H9 (cell line): ENCODE measurements at regions not wholly inside any gene's neighbourhood (a gene's known extent, or its start where the extent isn't known, plus 50 kb on each side); places are given as distances from the start of the nearest gene placed in this dataset.

Experiments used
- DNase-seq: peaks from one replicate; pipeline ENCODE4 v3.0.0-alpha.2; 2017
- H2AFZ ChIP-seq: one replicate; pipeline ENCODE4 v1.6.1; 2013; ENCODE audit warnings: mild to moderate bottlenecking, low read length, control low read depth, moderate library complexity
- H2AK5ac ChIP-seq: 2 replicates; pipeline ENCODE4 v1.6.1; 2013; ENCODE audit warnings: low read length, control low read depth, mixed read lengths; ENCODE audit not compliant: insufficient read length
- H2BK120ac ChIP-seq: one replicate; pipeline ENCODE4 v1.6.1; 2013; ENCODE audit warnings: low read depth, mild to moderate bottlenecking, low read length, control low read depth, inconsistent platforms; ENCODE audit not compliant: poor library complexity, severe bottlenecking
- H2BK12ac ChIP-seq: 2 replicates; pipeline ENCODE4 v1.6.1; 2013; ENCODE audit warnings: low read length, control low read depth, mixed read lengths, low read depth; ENCODE audit not compliant: insufficient read length
- H2BK15ac ChIP-seq: 2 replicates; pipeline ENCODE4 v1.6.1; 2013; ENCODE audit warnings: low read depth, low read length, control low read depth
- H2BK20ac ChIP-seq: one replicate; pipeline ENCODE4 v1.6.1; 2013; ENCODE audit warnings: low read depth, mild to moderate bottlenecking, low read length, control low read depth, inconsistent platforms; ENCODE audit not compliant: poor library complexity, severe bottlenecking
- H2BK5ac ChIP-seq: 2 replicates; pipeline ENCODE4 v1.6.1; 2013; ENCODE audit warnings: low read length, control low read depth, mixed read lengths; ENCODE audit not compliant: insufficient read length
- H3K14ac ChIP-seq: 2 replicates; pipeline ENCODE4 v1.6.1; 2013; ENCODE audit warnings: low read length, control low read depth; ENCODE audit not compliant: insufficient read depth
- H3K18ac ChIP-seq: 2 replicates; pipeline ENCODE4 v1.6.1; 2013; ENCODE audit warnings: low read depth, mild to moderate bottlenecking, mixed read lengths, low read length, control low read depth; ENCODE audit not compliant: insufficient read length
- H3K23ac ChIP-seq: 2 replicates; pipeline ENCODE4 v1.6.1; 2013; ENCODE audit warnings: low read length, control low read depth, mixed read lengths, low read depth; ENCODE audit not compliant: insufficient read length
- H3K23me2 ChIP-seq: 2 replicates; pipeline ENCODE4 v1.6.1; 2013; ENCODE audit warnings: low read depth, mild to moderate bottlenecking, mixed read lengths, low read length, control low read depth; ENCODE audit not compliant: insufficient read length, poor library complexity, severe bottlenecking
- H3K27ac ChIP-seq: 2 replicates; pipeline ENCODE4 v1.5.1; 2013; ENCODE audit warnings: low read length, control low read depth, mixed read lengths, low read depth; ENCODE audit not compliant: insufficient read length
- H3K27me3 ChIP-seq: 2 replicates; pipeline ENCODE4 v1.6.1; 2013; ENCODE audit warnings: low read length, control low read depth, inconsistent platforms; ENCODE audit not compliant: insufficient read depth
- H3K4ac ChIP-seq: 2 replicates; pipeline ENCODE4 v1.6.1; 2013; ENCODE audit warnings: low read depth, mild to moderate bottlenecking, control low read depth, inconsistent platforms, low read length, moderate library complexity
- H3K4me1 ChIP-seq: 2 replicates; pipeline ENCODE4 v1.6.1; 2013; ENCODE audit warnings: low read length, control low read depth, inconsistent platforms; ENCODE audit not compliant: insufficient read depth
- H3K4me2 ChIP-seq: 2 replicates; pipeline ENCODE4 v1.6.1; 2013; ENCODE audit warnings: low read length, control low read depth, mixed read lengths; ENCODE audit not compliant: insufficient read length, insufficient read depth
- H3K56ac ChIP-seq: 2 replicates; pipeline ENCODE4 v1.6.1; 2013; ENCODE audit warnings: low read depth, mild to moderate bottlenecking, mixed read lengths, low read length, control low read depth; ENCODE audit not compliant: insufficient read length
- H3K79me1 ChIP-seq: 2 replicates; pipeline ENCODE4 v1.6.1; 2013; ENCODE audit warnings: low read depth, mild to moderate bottlenecking, moderate library complexity, low read length, control low read depth, inconsistent platforms; ENCODE audit not compliant: insufficient read depth, poor library complexity, severe bottlenecking
- H3K79me2 ChIP-seq: 2 replicates; pipeline ENCODE4 v1.6.1; 2013; ENCODE audit warnings: low read length, control low read depth, inconsistent platforms; ENCODE audit not compliant: insufficient read depth
- H3K9ac ChIP-seq: 2 replicates; pipeline ENCODE4 v1.6.1; 2013; ENCODE audit warnings: low read length, control low read depth, mixed read lengths; ENCODE audit not compliant: insufficient read length; ENCODE audit errors: extremely low read depth
- H3K9me3 ChIP-seq: one replicate; pipeline ENCODE4 v1.6.1; 2013; ENCODE audit warnings: low read depth, low read length, inconsistent platforms; ENCODE audit not compliant: control insufficient read depth
- H3T11ph ChIP-seq: one replicate; pipeline ENCODE4 v1.6.1; 2013; ENCODE audit warnings: mild to moderate bottlenecking, low read length, control low read depth, inconsistent platforms
- H4K20me1 ChIP-seq: one replicate; pipeline ENCODE4 v1.6.1; 2013; ENCODE audit not compliant: control insufficient read depth, insufficient read length, insufficient read depth
- H4K5ac ChIP-seq: 2 replicates; pipeline ENCODE4 v1.6.1; 2013; ENCODE audit warnings: low read depth, mild to moderate bottlenecking, mixed read lengths, low read length, control low read depth; ENCODE audit not compliant: insufficient read length
- H4K8ac ChIP-seq: replicated peaks from 2 replicates; pipeline ENCODE4 v1.6.1; 2013; ENCODE audit warnings: low read length, control low read depth, mixed read lengths, low read depth; ENCODE audit not compliant: insufficient read length
- H4K91ac ChIP-seq: 2 replicates; pipeline ENCODE4 v1.6.1; 2013; ENCODE audit warnings: low read depth, mild to moderate bottlenecking, moderate library complexity, mixed read lengths, low read length, control low read depth; ENCODE audit not compliant: insufficient read length
- H3K27ac Mint-ChIP-seq, 3 experiments: 2 replicates in 2 of 3; 3 replicates in 1 of 3; pipeline ENCODE4 v1.8.0; 2020 to 2021; ENCODE audit warnings: mixed read lengths in 3 of 3, mild to moderate bottlenecking in 1 of 3, moderate library complexity in 1 of 3
- H3K27me3 Mint-ChIP-seq: 2 replicates; pipeline ENCODE4 v1.8.0; 2021; ENCODE audit warnings: low read depth, mild to moderate bottlenecking, moderate library complexity, mixed read lengths
- H3K36me3 Mint-ChIP-seq, 3 experiments: 2 replicates in 2 of 3; 3 replicates in 1 of 3; pipeline ENCODE4 v1.8.0; 2020 to 2021; ENCODE audit warnings: low read depth in 3 of 3, mixed read lengths in 3 of 3; ENCODE audit not compliant: insufficient read depth in 1 of 3
- H3K4me1 Mint-ChIP-seq, 2 experiments: 2 replicates each; pipeline ENCODE4 v1.8.0; 2020; ENCODE audit warnings: mixed read lengths in 2 of 2
- H3K4me3 Mint-ChIP-seq, 2 experiments: 2 replicates in 1 of 2; 3 replicates in 1 of 2; pipeline ENCODE4 v1.8.0; 2020 to 2021; ENCODE audit warnings: mild to moderate bottlenecking in 2 of 2, mixed read lengths in 2 of 2, moderate library complexity in 1 of 2
- H3K9me3 Mint-ChIP-seq, 2 experiments: 2 replicates in 1 of 2; 3 replicates in 1 of 2; pipeline ENCODE4 v1.8.0; 2020; ENCODE audit warnings: mild to moderate bottlenecking in 2 of 2, mixed read lengths in 2 of 2, moderate library complexity in 1 of 2
- CTCF ChIP-seq: fragments of 200-600 bp; sonication (generic); conservative IDR thresholded peaks from 3 replicates; pipeline ENCODE4 v1.8.0; 2021; ENCODE audit warnings: antibody characterized with exemption, mild to moderate bottlenecking
- WGBS: extraction: QIAGEN DNeasy Blood & Tissue Kit; methylation state at CpG from one replicate; pipeline ENCODE4 v1.1.7; 2013; ENCODE audit warnings: missing lambda C conversion rate, low lambda C conversion rate, mixed read lengths; ENCODE audit not compliant: insufficient read length; ENCODE audit errors: extremely low coverage; 5-methylcytosine and 5-hydroxymethylcytosine counted together

GRCh38 chr20:7449269-7449668 is 491.0 kb downstream of the HAO1 start:
- no peaks in the 10 kb centered on the region for H4K20me1 ChIP-seq
- Mint-ChIP-seq H3K27ac (no peak overlapping the region), H3K4me1 (no peaks in the 10 kb centered on the region), H3K27me3 (no peaks in the 10 kb centered on the region), H3K9me3 (no peaks in the 10 kb centered on the region; a peak in 1 of 5 replicates), H3K4me3 (no peak overlapping the region), H3K36me3 (no peaks in the 10 kb centered on the region)
- H3K4ac ChIP-seq, result no peak overlapping the region
- no peak overlapping the region for H2AK5ac ChIP-seq
- no CpG with 5 or more reads among the region's 1 CpG for WGBS
- no peak overlapping the region for H2BK12ac ChIP-seq
- H3K23ac ChIP-seq, result no peak overlapping the region
- no peak overlapping the region for H3T11ph ChIP-seq
- no peak for DNase-seq
- no peak overlapping the region for H3K4me2 ChIP-seq
- H2BK20ac ChIP-seq, result no peak overlapping the region
- no peaks in the 10 kb centered on the region for H3K79me2 ChIP-seq
- no peaks in the 10 kb centered on the region for H3K23me2 ChIP-seq
- no peak overlapping the region for H4K5ac ChIP-seq
- H4K8ac ChIP-seq, result no peak overlapping the region
- H2BK120ac ChIP-seq, result no peak overlapping the region
- H3K27ac ChIP-seq, result no peak overlapping the region
- H2AFZ ChIP-seq, result no peak overlapping the region
- H2BK15ac ChIP-seq, result no peak overlapping the region
- H3K18ac ChIP-seq, result no peak overlapping the region
- H2BK5ac ChIP-seq, result no peak overlapping the region
- TF ChIP-seq CTCF, result no peak
- no peak overlapping the region for H3K56ac ChIP-seq
- H3K27me3 ChIP-seq, result no peaks in the 10 kb centered on the region
- no peak overlapping the region for H4K91ac ChIP-seq
- no peaks in the 10 kb centered on the region for H3K9me3 ChIP-seq
- H3K9ac ChIP-seq, result no peak overlapping the region
- no peak overlapping the region for H3K14ac ChIP-seq
- no peaks in the 10 kb centered on the region for H3K79me1 ChIP-seq
- H3K4me1 ChIP-seq, result no peaks in the 10 kb centered on the region
